ENCODE measurements at regions not wholly inside any gene's neighbourhood (a gene's known extent, or its start where the extent isn't known, plus 50 kb on each side); places are given as distances from the start of the nearest gene placed in this dataset.
A peak's percentile ranks its signal among the peaks of the same experiment; 100 is the strongest.

DNA sequence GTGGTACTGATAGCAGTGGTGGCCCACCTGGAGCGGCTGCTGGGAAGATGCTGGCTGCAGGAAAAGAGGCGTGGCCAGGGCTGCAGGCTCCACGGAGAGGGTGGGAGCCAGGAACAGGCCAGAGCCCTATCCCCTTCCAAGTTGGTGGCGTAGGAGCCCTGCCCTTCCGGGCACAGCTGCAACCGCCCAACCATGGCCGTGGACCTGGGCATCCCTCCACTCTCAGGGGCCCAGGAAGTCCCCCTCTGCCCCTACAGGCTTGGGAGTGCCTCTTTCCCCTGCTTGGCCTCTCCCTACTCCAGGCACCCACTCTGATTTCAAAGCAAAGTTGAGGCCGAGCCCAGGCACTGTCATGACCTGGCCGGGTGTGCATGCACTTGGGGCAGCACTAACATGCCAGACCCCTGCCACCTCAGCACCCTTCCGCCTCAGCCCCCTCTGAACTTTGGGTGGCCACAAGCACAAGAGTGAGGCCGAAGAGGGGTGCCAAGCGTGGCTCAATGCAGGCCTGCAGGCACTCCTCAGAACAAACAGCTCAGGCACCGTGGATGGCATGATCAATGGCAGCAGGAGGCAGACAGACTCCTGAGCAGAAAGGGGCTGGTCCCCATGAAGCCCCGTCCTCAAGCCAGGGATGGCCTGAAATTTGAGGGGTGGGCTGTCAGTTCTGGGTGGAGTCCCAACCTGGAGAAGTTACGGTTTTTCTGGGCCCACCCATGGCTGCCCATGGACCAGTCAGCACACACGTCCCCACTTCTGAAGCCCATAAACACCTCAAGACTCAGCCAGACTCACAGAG, 164.9 kb upstream of the PRNP start:
- no peak overlapping the region for H3K4me3 ChIP-seq (ENCODE audit: low read depth, low read length)
- TF ChIP-seq, protein P1, sequence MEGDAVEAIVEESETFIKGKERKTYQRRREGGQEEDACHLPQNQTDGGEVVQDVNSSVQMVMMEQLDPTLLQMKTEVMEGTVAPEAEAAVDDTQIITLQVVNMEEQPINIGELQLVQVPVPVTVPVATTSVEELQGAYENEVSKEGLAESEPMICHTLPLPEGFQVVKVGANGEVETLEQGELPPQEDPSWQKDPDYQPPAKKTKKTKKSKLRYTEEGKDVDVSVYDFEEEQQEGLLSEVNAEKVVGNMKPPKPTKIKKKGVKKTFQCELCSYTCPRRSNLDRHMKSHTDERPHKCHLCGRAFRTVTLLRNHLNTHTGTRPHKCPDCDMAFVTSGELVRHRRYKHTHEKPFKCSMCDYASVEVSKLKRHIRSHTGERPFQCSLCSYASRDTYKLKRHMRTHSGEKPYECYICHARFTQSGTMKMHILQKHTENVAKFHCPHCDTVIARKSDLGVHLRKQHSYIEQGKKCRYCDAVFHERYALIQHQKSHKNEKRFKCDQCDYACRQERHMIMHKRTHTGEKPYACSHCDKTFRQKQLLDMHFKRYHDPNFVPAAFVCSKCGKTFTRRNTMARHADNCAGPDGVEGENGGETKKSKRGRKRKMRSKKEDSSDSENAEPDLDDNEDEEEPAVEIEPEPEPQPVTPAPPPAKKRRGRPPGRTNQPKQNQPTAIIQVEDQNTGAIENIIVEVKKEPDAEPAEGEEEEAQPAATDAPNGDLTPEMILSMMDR (IDR thresholded peaks at IDR 0.05; ENCODE audit: borderline replicate concordance, insufficient read depth, low read depth, low read length) = no peak

DNA sequence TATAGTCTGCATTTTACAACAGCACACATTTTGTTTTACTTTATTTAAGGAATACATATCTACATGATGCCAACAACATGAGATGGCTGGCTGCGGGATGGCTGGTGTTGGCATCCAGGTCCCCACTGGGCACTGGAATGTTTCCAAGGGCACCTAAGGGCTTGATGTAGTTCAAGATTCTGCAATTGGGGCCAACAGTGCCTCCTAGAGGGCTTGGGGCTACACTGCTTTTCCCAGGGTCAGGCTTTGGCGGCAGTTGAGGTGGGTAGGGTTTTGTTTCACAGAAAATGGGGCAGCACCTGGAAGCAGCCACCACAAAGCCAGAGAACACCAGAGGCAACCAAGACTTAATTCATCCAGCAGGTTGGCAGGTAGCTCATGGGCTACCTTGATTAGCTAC, 166.7 kb upstream of the PRNP start:
- H3K4me3 ChIP-seq (ENCODE audit: low read depth, low read length) = no peak overlapping the region
- TF ChIP-seq, protein P1 (IDR thresholded peaks at IDR 0.05; ENCODE audit: borderline replicate concordance, insufficient read depth, low read depth, low read length) = peak; percentile 71

DNA sequence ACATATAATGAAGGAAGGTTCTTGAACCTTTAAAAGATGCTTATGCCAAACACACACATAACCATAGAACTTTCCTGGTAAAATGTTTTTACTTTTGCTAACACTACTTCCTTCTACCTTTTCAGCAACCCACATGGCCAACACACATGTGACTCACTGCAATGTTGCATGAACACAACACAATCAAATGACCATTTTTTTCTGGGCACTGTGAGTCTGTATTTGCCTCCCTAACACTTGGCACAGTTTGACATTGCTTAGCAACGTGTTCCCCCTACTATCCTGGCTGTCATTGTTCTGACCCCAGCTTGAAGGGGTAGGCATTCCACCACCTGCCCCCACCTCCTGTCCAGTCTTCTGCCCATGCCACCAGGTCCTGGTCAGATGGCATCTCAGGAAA, 169.4 kb upstream of the PRNP start:
- H3K4me3 ChIP-seq (ENCODE audit: low read depth, low read length) = no peak overlapping the region
- TF ChIP-seq, protein P1 (IDR thresholded peaks at IDR 0.05; ENCODE audit: borderline replicate concordance, insufficient read depth, low read depth, low read length) = no peak

DNA sequence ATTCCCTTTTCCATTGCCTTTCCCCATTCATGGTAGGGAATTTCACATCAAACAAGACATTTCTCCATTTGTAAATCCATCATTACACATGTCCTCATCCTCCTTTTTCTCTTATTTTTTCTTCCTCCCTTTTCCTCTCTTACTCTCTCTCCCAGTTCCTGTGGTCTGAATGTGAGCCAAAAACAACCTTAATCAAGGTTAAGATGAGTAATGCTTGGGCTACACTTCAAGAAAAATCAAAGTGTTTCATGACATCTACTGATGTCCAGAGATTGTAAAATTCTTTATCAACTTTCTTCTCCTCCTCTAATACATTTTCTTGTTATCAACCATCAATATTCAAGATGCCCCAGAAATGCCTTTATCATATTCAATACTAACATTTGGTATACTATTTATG, 172.5 kb upstream of the PRNP start:
- TF ChIP-seq, protein P1 (IDR thresholded peaks at IDR 0.05; ENCODE audit: borderline replicate concordance, insufficient read depth, low read depth, low read length) = no peak
- H3K4me3 ChIP-seq (ENCODE audit: low read depth, low read length) = no peak overlapping the region

DNA sequence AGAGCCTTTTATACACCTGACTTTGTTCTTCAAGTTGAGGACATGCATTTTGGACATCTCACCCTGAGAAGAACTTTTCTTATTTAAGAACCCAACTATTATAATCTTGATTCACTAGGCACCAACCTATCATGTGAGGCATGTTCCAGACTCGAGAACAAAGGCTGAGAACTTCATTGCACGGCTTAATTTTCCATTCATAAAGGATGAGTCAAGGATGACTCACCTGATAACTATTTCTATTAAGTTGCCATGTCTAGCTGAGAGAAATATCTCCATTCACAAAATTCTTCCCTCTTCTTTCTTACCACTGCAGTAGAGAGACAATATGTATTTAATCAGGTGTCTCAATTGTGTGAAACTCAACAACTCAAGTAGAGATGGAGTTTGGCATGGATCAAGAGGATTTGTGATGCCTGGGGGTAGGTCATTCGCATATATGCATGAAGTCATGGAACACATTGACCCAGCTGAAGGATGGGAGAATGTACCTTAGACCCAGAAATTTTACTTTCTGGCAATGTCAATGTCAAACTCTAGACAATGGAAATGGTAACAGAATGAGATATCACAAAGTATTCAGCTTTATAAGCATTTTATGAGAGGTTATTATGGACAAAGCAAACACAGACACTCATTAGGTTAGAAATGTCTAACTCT, 173.2 kb upstream of the PRNP start:
- TF ChIP-seq, protein P1 (IDR thresholded peaks at IDR 0.05; ENCODE audit: borderline replicate concordance, insufficient read depth, low read depth, low read length) = no peak
- H3K4me3 ChIP-seq (ENCODE audit: low read depth, low read length) = no peak overlapping the region

DNA sequence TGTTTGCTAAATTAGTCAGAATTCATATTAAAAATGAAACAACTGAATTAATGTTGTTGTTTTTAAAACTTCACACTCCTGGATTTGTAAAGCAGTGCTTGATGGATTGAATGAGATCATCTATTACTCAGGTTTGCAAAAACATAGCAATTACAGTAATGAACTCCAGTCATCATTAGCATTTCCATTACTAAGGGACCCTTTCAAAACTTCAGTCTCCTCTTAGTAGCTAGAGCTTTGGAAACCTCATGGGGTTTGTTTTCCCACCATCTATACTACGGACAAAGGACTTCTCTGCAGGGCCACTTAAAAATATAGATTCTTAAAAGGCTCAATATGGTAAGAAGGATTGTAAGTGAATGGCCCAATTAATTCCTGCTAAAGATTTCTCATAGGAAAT, 174.5 kb upstream of the PRNP start:
- H3K4me3 ChIP-seq (ENCODE audit: low read depth, low read length) = no peak overlapping the region
- TF ChIP-seq, protein P1 (IDR thresholded peaks at IDR 0.05; ENCODE audit: borderline replicate concordance, insufficient read depth, low read depth, low read length) = no peak
